ENCODE measurements at regions not wholly inside any gene's neighbourhood (a gene's known extent, or its start where the extent isn't known, plus 50 kb on each side); places are given as distances from the start of the nearest gene placed in this dataset.
"Not testable (repeated sequence)": the region's sequence is repeated elsewhere in the genome, so short reads cannot be mapped to it uniquely, and the experiment has no call there.

DNA sequence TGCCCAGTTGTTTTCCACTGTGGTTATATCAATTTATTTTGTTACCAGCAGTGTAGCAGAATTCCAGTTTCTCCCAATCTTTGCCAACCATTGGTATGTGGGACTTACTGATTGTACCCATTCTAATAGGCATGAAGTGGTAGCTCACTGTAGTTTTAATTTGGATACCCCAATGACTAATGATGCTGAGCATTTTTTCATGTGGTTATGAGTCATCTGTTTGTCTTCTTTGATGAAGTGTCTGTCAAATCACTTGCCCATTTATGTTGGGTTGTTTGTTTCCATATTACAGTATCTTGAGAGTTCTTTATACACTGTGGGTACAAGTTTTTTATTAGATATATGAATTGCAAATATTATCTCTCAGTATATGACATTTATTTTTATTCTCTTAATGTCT lies 644.3 kb downstream of the NR2F2 start:
- TF ChIP-seq, protein P1, sequence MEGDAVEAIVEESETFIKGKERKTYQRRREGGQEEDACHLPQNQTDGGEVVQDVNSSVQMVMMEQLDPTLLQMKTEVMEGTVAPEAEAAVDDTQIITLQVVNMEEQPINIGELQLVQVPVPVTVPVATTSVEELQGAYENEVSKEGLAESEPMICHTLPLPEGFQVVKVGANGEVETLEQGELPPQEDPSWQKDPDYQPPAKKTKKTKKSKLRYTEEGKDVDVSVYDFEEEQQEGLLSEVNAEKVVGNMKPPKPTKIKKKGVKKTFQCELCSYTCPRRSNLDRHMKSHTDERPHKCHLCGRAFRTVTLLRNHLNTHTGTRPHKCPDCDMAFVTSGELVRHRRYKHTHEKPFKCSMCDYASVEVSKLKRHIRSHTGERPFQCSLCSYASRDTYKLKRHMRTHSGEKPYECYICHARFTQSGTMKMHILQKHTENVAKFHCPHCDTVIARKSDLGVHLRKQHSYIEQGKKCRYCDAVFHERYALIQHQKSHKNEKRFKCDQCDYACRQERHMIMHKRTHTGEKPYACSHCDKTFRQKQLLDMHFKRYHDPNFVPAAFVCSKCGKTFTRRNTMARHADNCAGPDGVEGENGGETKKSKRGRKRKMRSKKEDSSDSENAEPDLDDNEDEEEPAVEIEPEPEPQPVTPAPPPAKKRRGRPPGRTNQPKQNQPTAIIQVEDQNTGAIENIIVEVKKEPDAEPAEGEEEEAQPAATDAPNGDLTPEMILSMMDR (IDR thresholded peaks at IDR 0.05; ENCODE audit: partially characterized antibody, unreplicated experiment), result no peak
- Mint-ChIP-seq H3K9me3 (ENCODE audit: unreplicated experiment) (peaks cover 9% of the 10 kb centered on the region), H3K27me3 (ENCODE audit: unreplicated experiment) (peaks cover 2% of the 10 kb centered on the region), H3K4me3 (ENCODE audit: unreplicated experiment) (no peak overlapping the region), H3K36me3 (ENCODE audit: unreplicated experiment) (no peaks in the 10 kb centered on the region), H3K4me1 (ENCODE audit: low read depth, unreplicated experiment) (peaks cover 12% of the 10 kb centered on the region), H3K27ac (ENCODE audit: unreplicated experiment) (no peak overlapping the region)
- DNase-seq, result no peak

DNA sequence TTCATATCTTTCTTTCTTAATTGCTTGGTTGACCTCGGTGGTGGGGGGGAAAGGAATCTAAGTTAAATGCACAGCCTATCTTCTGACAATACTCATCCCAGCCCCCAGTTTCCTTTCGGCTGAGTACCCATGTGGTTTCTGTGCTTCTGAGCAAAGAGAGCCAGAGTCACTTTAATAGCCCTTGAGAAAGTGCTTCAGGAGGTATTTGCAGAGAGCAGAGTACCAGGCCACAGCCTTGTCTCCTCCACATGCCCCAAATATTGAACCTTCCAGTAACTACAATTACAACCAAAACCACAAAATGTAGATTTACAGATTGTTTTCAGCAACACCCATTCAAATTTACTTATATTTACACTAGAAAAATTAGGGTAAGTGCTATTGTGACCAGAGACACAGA lies 647.4 kb downstream of the NR2F2 start:
- Mint-ChIP-seq H3K27me3 (ENCODE audit: unreplicated experiment) (no peaks in the 10 kb centered on the region), H3K36me3 (ENCODE audit: unreplicated experiment) (no peaks in the 10 kb centered on the region), H3K9me3 (ENCODE audit: unreplicated experiment) (no peaks in the 10 kb centered on the region), H3K4me1 (ENCODE audit: low read depth, unreplicated experiment) (peaks cover 6% of the 10 kb centered on the region), H3K27ac (ENCODE audit: unreplicated experiment) (no peak overlapping the region), H3K4me3 (ENCODE audit: unreplicated experiment) (no peak overlapping the region)
- TF ChIP-seq, protein P1 (IDR thresholded peaks at IDR 0.05; ENCODE audit: partially characterized antibody, unreplicated experiment), result no peak
- no peak for DNase-seq

DNA sequence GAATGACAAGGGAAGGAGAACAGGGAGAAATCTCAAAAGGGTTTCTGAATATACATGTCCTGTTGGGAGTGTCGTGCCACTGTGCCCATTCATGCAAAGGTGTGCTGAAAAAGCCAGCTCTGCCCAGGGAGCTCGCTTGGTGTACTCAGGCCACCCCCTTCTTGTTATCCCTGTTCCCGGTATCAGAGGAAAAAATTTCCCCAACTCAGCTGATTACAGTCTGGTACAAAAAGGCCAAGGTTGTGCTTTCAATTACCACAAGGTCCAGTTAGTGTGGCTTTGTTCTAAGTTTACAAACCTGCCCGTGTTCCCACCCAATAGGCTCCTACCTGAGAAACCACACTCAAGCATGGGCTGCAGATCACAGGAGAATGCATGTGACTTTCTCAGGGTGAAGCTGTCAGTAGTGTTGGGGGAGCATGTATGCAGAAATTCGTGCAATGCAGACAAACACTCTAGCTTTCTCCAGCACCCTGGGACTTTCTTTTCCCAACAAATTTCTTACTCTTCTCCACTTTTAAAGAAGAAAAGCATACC lies 648.5 kb downstream of the NR2F2 start:
- no peak for DNase-seq
- H3K4me3 Mint-ChIP-seq (ENCODE audit: unreplicated experiment), result no peak overlapping the region
- no peaks in the 10 kb centered on the region for H3K27me3 Mint-ChIP-seq (ENCODE audit: unreplicated experiment)
- TF ChIP-seq, protein P1 (IDR thresholded peaks at IDR 0.05; ENCODE audit: partially characterized antibody, unreplicated experiment), result no peak
- H3K9me3 Mint-ChIP-seq (ENCODE audit: unreplicated experiment), result no peaks in the 10 kb centered on the region
- H3K4me1 Mint-ChIP-seq (ENCODE audit: low read depth, unreplicated experiment), result peaks cover 6% of the 10 kb centered on the region
- no peak overlapping the region for H3K27ac Mint-ChIP-seq (ENCODE audit: unreplicated experiment)
- H3K36me3 Mint-ChIP-seq (ENCODE audit: unreplicated experiment), result no peaks in the 10 kb centered on the region

DNA sequence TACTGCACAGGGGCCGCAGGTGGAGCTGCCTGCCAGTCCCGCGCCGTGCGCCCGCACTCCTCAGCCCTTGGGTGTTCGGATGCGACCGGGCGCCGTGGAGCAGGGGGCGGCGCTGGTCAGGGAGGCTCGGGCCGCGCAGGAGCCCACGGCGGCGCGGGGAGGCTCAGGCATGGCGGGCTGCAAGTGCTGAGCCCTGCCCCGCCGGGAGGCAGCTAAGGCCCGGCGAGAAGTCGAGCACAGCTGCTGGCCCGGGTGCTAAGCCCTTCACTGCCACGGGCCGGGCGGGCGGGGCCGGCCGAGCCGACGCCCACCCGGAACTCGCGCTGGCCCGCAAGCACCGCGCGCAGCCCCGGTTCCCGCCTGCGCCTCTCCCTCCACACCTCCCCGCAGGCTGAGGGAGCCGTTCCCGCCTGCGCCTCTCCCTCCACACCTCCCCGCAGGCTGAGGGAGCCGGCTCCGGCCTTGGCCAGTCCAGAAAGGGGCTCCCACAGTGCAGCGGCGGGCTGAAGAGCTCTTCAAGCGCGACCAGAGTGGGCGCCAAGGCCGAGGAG lies 653.7 kb downstream of the NR2F2 start:
- DNase-seq, result peak; percentile 43
- peak overlapping the region; percentile 79 for H3K4me3 Mint-ChIP-seq (ENCODE audit: unreplicated experiment)
- H3K4me1 Mint-ChIP-seq (ENCODE audit: low read depth, unreplicated experiment); H3K27me3 Mint-ChIP-seq (ENCODE audit: unreplicated experiment); H3K36me3 Mint-ChIP-seq (ENCODE audit: unreplicated experiment); H3K27ac Mint-ChIP-seq (ENCODE audit: unreplicated experiment); H3K9me3 Mint-ChIP-seq (ENCODE audit: unreplicated experiment): not testable (repeated sequence)

DNA sequence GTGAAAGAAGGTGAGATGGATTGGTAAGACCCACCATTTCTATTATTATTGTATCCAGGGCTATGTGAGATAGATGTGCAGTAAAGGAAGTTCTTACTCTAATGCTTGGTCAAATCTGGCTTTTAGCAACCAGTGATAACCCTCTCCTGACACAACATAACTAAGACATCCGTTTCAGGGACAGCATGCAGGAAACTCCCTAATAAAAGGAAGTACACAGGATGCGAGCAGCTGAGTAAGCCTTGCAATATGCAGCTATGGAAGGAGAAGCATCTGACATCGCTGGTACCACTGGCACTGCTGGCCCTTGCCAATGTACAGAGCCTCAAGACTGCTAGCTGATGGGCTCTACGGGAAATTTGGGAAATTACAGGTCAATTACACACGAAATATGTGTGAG lies 662.3 kb downstream of the NR2F2 start:
- no peak overlapping the region for H3K4me3 Mint-ChIP-seq (ENCODE audit: unreplicated experiment)
- TF ChIP-seq, protein P1 (IDR thresholded peaks at IDR 0.05; ENCODE audit: partially characterized antibody, unreplicated experiment), result no peak
- peaks cover 2% of the 10 kb centered on the region for H3K27me3 Mint-ChIP-seq (ENCODE audit: unreplicated experiment)
- no peak overlapping the region for H3K27ac Mint-ChIP-seq (ENCODE audit: unreplicated experiment)
- H3K4me1 Mint-ChIP-seq (ENCODE audit: low read depth, unreplicated experiment), result no peaks in the 10 kb centered on the region
- H3K9me3 Mint-ChIP-seq (ENCODE audit: unreplicated experiment), result no peaks in the 10 kb centered on the region
- DNase-seq, result no peak
- peaks cover 5% of the 10 kb centered on the region for H3K36me3 Mint-ChIP-seq (ENCODE audit: unreplicated experiment)

All from glutamatergic neuron (in vitro differentiated cells).